M059J (cell line): ENCODE measurements at regions not wholly inside any gene's neighbourhood (a gene's known extent, or its start where the extent isn't known, plus 50 kb on each side); places are given as distances from the start of the nearest gene placed in this dataset.

Source experiments
- DNase-seq: peaks from one replicate; pipeline ENCODE4 v3.0.0-alpha.2; 2012; ENCODE audit warnings: low read depth

DNA sequence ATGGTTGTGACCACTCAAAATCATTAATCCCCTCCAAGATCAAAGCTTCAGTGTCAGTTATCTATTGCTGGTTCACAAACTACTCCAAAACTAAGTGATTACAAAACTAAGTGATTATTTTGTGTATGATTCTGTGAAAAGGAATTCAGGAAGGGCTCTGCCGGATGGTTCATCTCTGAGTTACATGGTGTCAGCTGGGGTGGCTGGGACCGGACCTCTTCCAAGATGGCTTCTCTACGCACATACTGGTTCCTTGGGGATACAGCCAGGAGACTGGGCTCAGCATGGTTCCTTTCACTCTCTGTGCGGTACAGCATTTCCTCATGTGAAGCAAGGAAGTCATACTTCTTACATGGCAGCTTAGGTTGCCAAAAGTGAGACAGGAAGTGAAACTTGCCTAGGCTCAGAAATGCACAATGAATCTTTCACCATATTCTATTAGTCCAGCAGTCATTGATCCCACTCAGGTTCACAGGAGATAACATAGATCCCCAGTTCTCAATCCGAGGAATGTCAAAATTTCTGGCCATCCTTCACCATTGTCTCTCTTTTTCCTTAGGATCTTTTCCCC, 97.9 kb upstream of the IRX6 start:
- DNase-seq: no peak

- no peak for DNase-seq
Observed at GRCh38 chr16:55232822-55233221, 91.2 kb upstream of the IRX6 start.

GRCh38 chr16:55233464-55233863, 90.5 kb upstream of the IRX6 start:
- no peak for DNase-seq

- DNase-seq: no peak
Observed at GRCh38 chr16:55236655-55237054, 87.3 kb upstream of the IRX6 start.

GRCh38 chr16:55239723-55240122, 84.3 kb upstream of the IRX6 start:
- no peak for DNase-seq

GRCh38 chr16:55240888-55241287, 83.1 kb upstream of the IRX6 start:
- no peak for DNase-seq

DNA sequence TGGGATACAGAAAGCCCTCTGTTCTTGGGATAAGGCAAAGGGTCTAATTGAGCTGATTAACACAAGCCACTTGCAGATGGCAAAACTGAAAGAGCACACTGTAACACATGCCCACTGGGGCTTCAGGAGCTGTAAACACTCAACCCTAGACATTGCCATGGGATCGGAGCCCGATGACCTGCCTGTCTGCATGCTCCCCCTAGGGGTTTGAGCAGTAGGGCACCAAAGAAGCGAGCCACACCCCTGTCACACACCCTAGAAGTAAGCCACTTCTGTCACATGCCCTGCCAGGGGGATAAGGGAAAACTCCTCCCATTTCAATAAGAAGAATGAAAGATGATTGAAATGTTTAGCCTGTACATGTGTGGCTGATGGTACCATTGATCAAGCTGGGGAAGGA, 81.3 kb upstream of the IRX6 start:
- no peak for DNase-seq

- DNase-seq: no peak
Observed at GRCh38 chr16:55248058-55248457, 75.9 kb upstream of the IRX6 start.

DNA sequence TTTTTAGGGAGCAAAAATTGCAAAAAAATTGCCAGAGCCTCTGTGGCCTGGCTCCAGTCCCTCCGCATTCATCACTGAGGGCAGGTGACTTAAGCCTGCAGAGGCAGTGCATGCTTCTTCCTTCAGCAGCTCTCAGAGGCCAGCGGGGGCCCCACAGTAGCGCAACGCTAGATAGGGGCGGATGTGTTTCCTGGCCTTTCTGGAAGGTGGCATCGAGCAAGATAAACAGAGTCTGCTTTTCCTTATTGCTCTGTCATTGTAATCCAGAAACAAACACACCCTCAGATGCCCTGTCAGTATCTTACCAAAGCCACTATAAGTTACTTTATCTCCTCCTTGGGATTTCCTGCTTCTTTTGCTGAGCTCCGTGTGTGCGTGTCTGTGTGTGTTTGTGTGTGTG, 75.5 kb upstream of the IRX6 start:
- DNase-seq: no peak

DNA sequence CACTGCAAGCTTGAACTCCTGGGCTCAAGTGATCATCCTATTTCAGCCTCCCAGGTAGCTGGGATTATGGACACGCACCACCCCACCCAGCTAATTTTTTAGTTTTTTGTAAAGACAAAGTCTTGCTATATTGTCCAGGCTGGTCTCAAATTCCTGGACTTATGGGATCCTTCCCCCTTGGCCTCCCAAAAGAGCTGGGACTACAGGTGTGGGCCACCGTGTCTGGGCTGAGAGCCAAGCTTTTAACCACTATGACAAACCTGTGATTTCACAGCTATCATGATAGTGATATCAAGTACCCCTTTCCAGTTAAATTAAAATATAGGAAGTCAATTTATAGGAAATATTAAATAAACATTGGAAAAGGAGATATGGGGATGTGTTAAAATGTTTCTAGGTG, 74.6 kb upstream of the IRX6 start:
- no peak for DNase-seq

- no peak for DNase-seq
Observed at GRCh38 chr16:55249936-55250335, 74.1 kb upstream of the IRX6 start.

DNA sequence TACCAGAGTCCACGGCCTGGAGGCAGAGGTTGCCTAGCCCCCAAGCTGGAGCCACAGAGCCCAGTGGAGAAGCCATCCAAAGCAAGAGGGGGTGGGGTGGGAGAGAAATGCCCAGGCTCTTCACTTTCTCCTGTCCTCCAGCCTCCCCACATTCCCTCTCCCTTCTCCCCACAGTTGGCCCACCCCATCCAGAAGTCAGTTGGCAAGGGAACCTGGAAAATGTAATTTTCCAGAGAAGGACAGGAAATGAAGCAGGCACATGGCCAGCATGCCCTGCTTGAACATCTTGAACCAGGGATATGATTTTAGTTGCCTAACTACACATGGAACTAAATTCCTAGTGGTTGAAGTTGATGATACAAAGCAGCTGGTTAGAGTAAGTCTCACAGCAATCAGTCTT, 73.3 kb upstream of the IRX6 start:
- DNase-seq: no peak

DNA sequence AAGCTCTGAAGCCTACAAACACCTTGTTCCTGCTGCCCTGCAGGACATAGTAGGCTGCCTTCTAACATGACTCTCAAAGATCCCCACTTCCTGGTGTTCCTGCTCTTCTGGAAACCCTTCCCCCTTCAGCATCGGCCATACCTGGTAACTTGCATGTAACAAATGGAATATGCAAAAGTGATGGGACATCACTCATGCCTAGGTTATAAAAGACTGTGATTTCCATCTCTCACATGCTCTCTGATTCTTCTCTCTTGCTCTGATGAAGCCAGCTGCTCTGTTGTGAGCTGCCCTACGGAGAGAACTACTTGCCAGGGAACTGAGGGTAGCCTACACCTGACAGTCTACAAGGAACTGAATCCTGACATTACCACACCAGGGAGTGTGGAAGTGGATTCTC, 72.9 kb upstream of the IRX6 start:
- no peak for DNase-seq

GRCh38 chr16:55252577-55252976, 71.4 kb upstream of the IRX6 start:
- DNase-seq: no peak

DNA sequence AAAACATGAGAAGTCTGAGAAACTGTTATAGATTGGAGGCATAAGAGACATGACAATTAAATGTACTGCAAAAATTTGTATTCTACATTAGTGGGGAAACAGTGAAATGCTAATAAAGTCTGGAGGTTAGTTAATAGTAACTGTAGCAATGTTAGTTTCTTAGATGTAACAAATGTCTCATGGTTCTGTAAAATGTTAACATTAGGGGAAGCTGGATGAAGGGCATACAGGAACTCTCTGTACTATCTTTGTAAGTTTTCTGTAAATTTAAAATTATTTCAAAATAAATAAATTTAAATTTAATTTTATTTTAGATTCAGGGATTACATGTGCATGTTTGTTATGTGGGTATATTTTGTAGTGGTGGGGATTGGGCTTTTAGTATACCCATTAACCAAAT, 70.0 kb upstream of the IRX6 start:
- DNase-seq: no peak

GRCh38 chr16:55255733-55256282, 68.2 kb upstream of the IRX6 start:
- no peak for DNase-seq

GRCh38 chr16:55256412-55257016, 67.5 kb upstream of the IRX6 start:
- DNase-seq: no peak

GRCh38 chr16:55257966-55258613, 65.9 kb upstream of the IRX6 start:
- peak; percentile 33 for DNase-seq

- no peak for DNase-seq
Observed at GRCh38 chr16:55261301-55261700, 62.7 kb upstream of the IRX6 start.

GRCh38 chr16:55263271-55264250, 60.4 kb upstream of the IRX6 start:
- DNase-seq: no peak

GRCh38 chr16:55264949-55265348, 59.1 kb upstream of the IRX6 start:
- no peak for DNase-seq

DNA sequence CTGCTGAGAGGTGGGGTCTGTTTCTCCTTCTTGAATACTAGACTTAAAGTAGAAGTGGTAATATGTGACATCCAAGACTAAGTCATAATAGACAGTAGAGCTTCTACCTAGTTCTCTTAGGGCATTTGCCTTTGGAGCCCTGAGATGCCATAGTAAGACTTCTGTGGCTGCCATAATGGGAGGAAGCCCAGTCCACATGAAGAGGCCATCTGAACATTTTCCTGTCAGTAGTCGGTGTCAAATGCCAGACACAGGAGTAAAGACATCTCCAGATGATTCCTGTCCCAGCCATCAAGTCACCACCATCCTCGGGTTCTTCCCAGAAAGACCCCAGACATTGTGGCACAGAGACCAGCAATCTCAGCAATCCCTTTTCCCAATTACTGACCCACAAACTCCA, 58.1 kb upstream of the IRX6 start:
- no peak for DNase-seq
